Endothelial cell (in vitro differentiated cells): ENCODE measurements at regions not wholly inside any gene's neighbourhood (a gene's known extent, or its start where the extent isn't known, plus 50 kb on each side); places are given as distances from the start of the nearest gene placed in this dataset.

Experiments used
- DNase-seq: peaks from one replicate; pipeline ENCODE4 v3.0.0; 2021; ENCODE audit warnings: low spot score
- H3K27ac Mint-ChIP-seq: one replicate; pipeline ENCODE4 v1.8.0; 2021; ENCODE audit warnings: mixed read lengths, inconsistent platforms; ENCODE audit not compliant: unreplicated experiment
- H3K27me3 Mint-ChIP-seq: one replicate; pipeline ENCODE4 v1.8.0; 2021; ENCODE audit warnings: mild to moderate bottlenecking, moderate library complexity, mixed read lengths, inconsistent platforms; ENCODE audit not compliant: unreplicated experiment
- H3K36me3 Mint-ChIP-seq: one replicate; pipeline ENCODE4 v1.8.0; 2021; ENCODE audit warnings: mild to moderate bottlenecking, low read depth, mixed read lengths, inconsistent platforms; ENCODE audit not compliant: unreplicated experiment
- H3K4me1 Mint-ChIP-seq: one replicate; pipeline ENCODE4 v1.8.0; 2021; ENCODE audit warnings: mild to moderate bottlenecking, mixed read lengths, inconsistent platforms; ENCODE audit not compliant: unreplicated experiment
- H3K4me3 Mint-ChIP-seq: one replicate; pipeline ENCODE4 v1.8.0; 2021; ENCODE audit warnings: mild to moderate bottlenecking, mixed read lengths, inconsistent platforms; ENCODE audit not compliant: unreplicated experiment
- H3K9me3 Mint-ChIP-seq: one replicate; pipeline ENCODE4 v1.8.0; 2021; ENCODE audit warnings: mixed read lengths, inconsistent platforms; ENCODE audit not compliant: unreplicated experiment
- CTCF ChIP-seq: fragments of 200-600 bp; sonication (generic); IDR thresholded peaks from one replicate; pipeline ENCODE4 v1.5.0; 2021; ENCODE audit warnings: antibody characterized with exemption; ENCODE audit not compliant: unreplicated experiment

- no peaks in the 10 kb centered on the region for H3K36me3 Mint-ChIP-seq
- DNase-seq, result no peak
- H3K27me3 Mint-ChIP-seq, result peaks cover 2% of the 10 kb centered on the region
- H3K4me1 Mint-ChIP-seq, result peaks cover 18% of the 10 kb centered on the region
- H3K9me3 Mint-ChIP-seq, result no peaks in the 10 kb centered on the region
- no peak overlapping the region for H3K4me3 Mint-ChIP-seq
- no peak overlapping the region for H3K27ac Mint-ChIP-seq
- no peak for TF ChIP-seq CTCF
Observed at GRCh38 chr3:177552051-177552450, 354.8 kb upstream of the TBL1XR1 start.

GRCh38 chr3:177553012-177553411 lies 355.7 kb upstream of the TBL1XR1 start:
- H3K27ac Mint-ChIP-seq, result no peak overlapping the region
- no peak for DNase-seq
- no peaks in the 10 kb centered on the region for H3K9me3 Mint-ChIP-seq
- TF ChIP-seq CTCF, result no peak
- H3K27me3 Mint-ChIP-seq, result no peaks in the 10 kb centered on the region
- peaks cover 18% of the 10 kb centered on the region for H3K4me1 Mint-ChIP-seq
- H3K4me3 Mint-ChIP-seq, result no peak overlapping the region
- no peaks in the 10 kb centered on the region for H3K36me3 Mint-ChIP-seq

GRCh38 chr3:177553579-177553978 lies 356.3 kb upstream of the TBL1XR1 start:
- no peak overlapping the region for H3K27ac Mint-ChIP-seq
- peaks cover 18% of the 10 kb centered on the region for H3K4me1 Mint-ChIP-seq
- no peaks in the 10 kb centered on the region for H3K36me3 Mint-ChIP-seq
- no peak for TF ChIP-seq CTCF
- DNase-seq, result no peak
- no peaks in the 10 kb centered on the region for H3K9me3 Mint-ChIP-seq
- H3K4me3 Mint-ChIP-seq, result no peak overlapping the region
- no peaks in the 10 kb centered on the region for H3K27me3 Mint-ChIP-seq

- Mint-ChIP-seq H3K4me3 (no peak overlapping the region), H3K36me3 (no peaks in the 10 kb centered on the region), H3K27ac (no peak overlapping the region), H3K27me3 (no peaks in the 10 kb centered on the region), H3K4me1 (peaks cover 18% of the 10 kb centered on the region), H3K9me3 (no peaks in the 10 kb centered on the region)
- no peak for TF ChIP-seq CTCF
- DNase-seq, result no peak
Observed at GRCh38 chr3:177554895-177555759, 357.8 kb upstream of the TBL1XR1 start.

GRCh38 chr3:177557548-177557947 lies 360.3 kb upstream of the TBL1XR1 start:
- H3K27me3 Mint-ChIP-seq, result no peaks in the 10 kb centered on the region
- peaks cover under 1% of the 10 kb centered on the region for H3K4me1 Mint-ChIP-seq
- no peaks in the 10 kb centered on the region for H3K36me3 Mint-ChIP-seq
- H3K27ac Mint-ChIP-seq, result no peak overlapping the region
- TF ChIP-seq CTCF, result no peak
- no peaks in the 10 kb centered on the region for H3K9me3 Mint-ChIP-seq
- H3K4me3 Mint-ChIP-seq, result no peak overlapping the region
- DNase-seq, result no peak
